GF-D8 (cell line): ENCODE measurements at regions not wholly inside any gene's neighbourhood (a gene's known extent, or its start where the extent isn't known, plus 50 kb on each side); places are given as distances from the start of the nearest gene placed in this dataset.

Experiments used
- DNase-seq: peaks from one replicate; lab custom pipeline; 2025; lab: John Stamatoyannopoulos, UW

GRCh38 chr6:100093405-100093804 lies 99.4 kb upstream of the MCHR2 start:
- no peak for DNase-seq

GRCh38 chr6:100088009-100088408 lies 94.0 kb upstream of the MCHR2 start:
- no peak for DNase-seq

- DNase-seq, result no peak
Measured at GRCh38 chr6:100084991-100085364, 91.0 kb upstream of the MCHR2 start.

GRCh38 chr6:100084316-100084990 lies 90.4 kb upstream of the MCHR2 start:
- no peak for DNase-seq

GRCh38 chr6:100078509-100078908 lies 84.5 kb upstream of the MCHR2 start:
- no peak for DNase-seq

- DNase-seq, result no peak
Measured at GRCh38 chr6:100065348-100065747, 71.3 kb upstream of the MCHR2 start.

- no peak for DNase-seq
Measured at GRCh38 chr6:100062621-100063020, 68.6 kb upstream of the MCHR2 start.

GRCh38 chr6:100057941-100058340 lies 63.9 kb upstream of the MCHR2 start:
- no peak for DNase-seq

- no peak for DNase-seq
Measured at GRCh38 chr6:100050550-100050949, 56.5 kb upstream of the MCHR2 start.

GRCh38 chr6:100043961-100044360 lies 49.9 kb upstream of the MCHR2 start:
- DNase-seq, result peak; percentile 22
